NCI-H1092 treated with DMSO at 0.1 percent for 48 hours (cell line): ENCODE measurements at regions not wholly inside any gene's neighbourhood (a gene's known extent, or its start where the extent isn't known, plus 50 kb on each side); places are given as distances from the start of the nearest gene placed in this dataset.
A peak's percentile ranks its signal among the peaks of the same experiment; 100 is the strongest.

Source experiments
- DNase-seq: peaks from one replicate; lab custom pipeline; 2025; lab: John Stamatoyannopoulos, UW

GRCh38 chr9:23314247-23314646 is 511.8 kb downstream of the ELAVL2 start:
- no peak for DNase-seq

- no peak for DNase-seq
Measured at GRCh38 chr9:23319092-23319491, 506.9 kb downstream of the ELAVL2 start.

- DNase-seq, result peak; percentile 24
Measured at GRCh38 chr9:23321049-23321448, 505.0 kb downstream of the ELAVL2 start.

GRCh38 chr9:23322392-23322791 is 503.6 kb downstream of the ELAVL2 start:
- DNase-seq, result no peak

GRCh38 chr9:23324511-23324910 is 501.5 kb downstream of the ELAVL2 start:
- DNase-seq, result no peak

- DNase-seq, result no peak
Measured at GRCh38 chr9:23326597-23326996, 499.4 kb downstream of the ELAVL2 start.

GRCh38 chr9:23341346-23341745 is 484.7 kb downstream of the ELAVL2 start:
- no peak for DNase-seq

GRCh38 chr9:23342291-23342690 is 483.7 kb downstream of the ELAVL2 start:
- no peak for DNase-seq

- no peak for DNase-seq
Measured at GRCh38 chr9:23343226-23343625, 482.8 kb downstream of the ELAVL2 start.

- DNase-seq, result no peak
Measured at GRCh38 chr9:23361096-23361495, 464.9 kb downstream of the ELAVL2 start.

- DNase-seq, result no peak
Measured at GRCh38 chr9:23372703-23373102, 453.3 kb downstream of the ELAVL2 start.

GRCh38 chr9:23375511-23375910 is 450.5 kb downstream of the ELAVL2 start:
- DNase-seq, result no peak

- no peak for DNase-seq
Measured at GRCh38 chr9:23379842-23380241, 446.2 kb downstream of the ELAVL2 start.

GRCh38 chr9:23380821-23381220 is 445.2 kb downstream of the ELAVL2 start:
- DNase-seq, result no peak

GRCh38 chr9:23382418-23382817 is 443.6 kb downstream of the ELAVL2 start:
- DNase-seq, result no peak

GRCh38 chr9:23394189-23394588 is 431.9 kb downstream of the ELAVL2 start:
- DNase-seq, result no peak

GRCh38 chr9:23408874-23409273 is 417.2 kb downstream of the ELAVL2 start:
- no peak for DNase-seq

- DNase-seq, result no peak
Measured at GRCh38 chr9:23412046-23412445, 414.0 kb downstream of the ELAVL2 start.

GRCh38 chr9:23412458-23412857 is 413.6 kb downstream of the ELAVL2 start:
- no peak for DNase-seq

GRCh38 chr9:23413541-23413940 is 412.5 kb downstream of the ELAVL2 start:
- DNase-seq, result no peak

- DNase-seq, result no peak
Measured at GRCh38 chr9:23423999-23424398, 402.0 kb downstream of the ELAVL2 start.

- DNase-seq, result no peak
Measured at GRCh38 chr9:23426144-23426543, 399.9 kb downstream of the ELAVL2 start.

- no peak for DNase-seq
Measured at GRCh38 chr9:23431459-23431858, 394.6 kb downstream of the ELAVL2 start.

GRCh38 chr9:23434654-23435053 is 391.4 kb downstream of the ELAVL2 start:
- DNase-seq, result no peak

- DNase-seq, result no peak
Measured at GRCh38 chr9:23438299-23438907, 387.6 kb downstream of the ELAVL2 start.
